ENCODE measurements at regions not wholly inside any gene's neighbourhood (a gene's known extent, or its start where the extent isn't known, plus 50 kb on each side); places are given as distances from the start of the nearest gene placed in this dataset.
A peak's percentile ranks its signal among the peaks of the same experiment; 100 is the strongest.

GRCh38 chr3:186414735-186415419, 52.8 kb upstream of the DGKG start:
- WGBS, 2 experiments, result 90% methylated on average over 4 of the region's 4 CpGs
- no peak overlapping the region for H3K27ac ChIP-seq (ENCODE audit: insufficient read depth, low read depth, low read length, poor library complexity, severe bottlenecking)
- no peaks in the 10 kb centered on the region for H3K36me3 ChIP-seq (ENCODE audit: control insufficient read depth, insufficient read depth, low read length)
- no peaks in the 10 kb centered on the region for H3K4me1 ChIP-seq (ENCODE audit: control insufficient read depth, insufficient read depth, low read length)
- H3K27me3 ChIP-seq (ENCODE audit: control insufficient read depth, insufficient read depth, low read length, poor library complexity, severe bottlenecking), result peaks cover 13% of the 10 kb centered on the region
- H3K9me3 ChIP-seq (ENCODE audit: control insufficient read depth, low read length), result no peaks in the 10 kb centered on the region
- no peak overlapping the region for H3K4me3 ChIP-seq (ENCODE audit: insufficient read depth, low read depth, low read length)

GRCh38 chr3:186413615-186414415, 51.8 kb upstream of the DGKG start:
- Histone ChIP-seq H3K27ac (ENCODE audit: insufficient read depth, low read depth, low read length, poor library complexity, severe bottlenecking) (no peak overlapping the region), H3K4me3 (ENCODE audit: insufficient read depth, low read depth, low read length) (peak overlapping the region; percentile 22), H3K27me3 (ENCODE audit: control insufficient read depth, insufficient read depth, low read length, poor library complexity, severe bottlenecking) (peaks cover 13% of the 10 kb centered on the region), H3K4me1 (ENCODE audit: control insufficient read depth, insufficient read depth, low read length) (no peaks in the 10 kb centered on the region), H3K9me3 (ENCODE audit: control insufficient read depth, low read length) (no peaks in the 10 kb centered on the region), H3K36me3 (ENCODE audit: control insufficient read depth, insufficient read depth, low read length) (no peaks in the 10 kb centered on the region)
- 6 to 9% methylated on average over 22 of the region's 22 CpGs for WGBS, 2 experiments

- peaks cover 13% of the 10 kb centered on the region for H3K27me3 ChIP-seq (ENCODE audit: control insufficient read depth, insufficient read depth, low read length, poor library complexity, severe bottlenecking)
- 99 to 100% methylated on average over 3 of the region's 3 CpGs for WGBS, 2 experiments
Observed at GRCh38 chr3:186411994-186412393, 50.0 kb upstream of the DGKG start.

More at GRCh38 chr3:186411994-186412393, 50.0 kb upstream of the DGKG start:
- no peak overlapping the region for H3K27ac ChIP-seq (ENCODE audit: insufficient read depth, low read depth, low read length, poor library complexity, severe bottlenecking)
- no peaks in the 10 kb centered on the region for H3K9me3 ChIP-seq (ENCODE audit: control insufficient read depth, low read length)
- H3K4me1 ChIP-seq (ENCODE audit: control insufficient read depth, insufficient read depth, low read length), result no peaks in the 10 kb centered on the region
- no peaks in the 10 kb centered on the region for H3K36me3 ChIP-seq (ENCODE audit: control insufficient read depth, insufficient read depth, low read length)
- H3K4me3 ChIP-seq (ENCODE audit: insufficient read depth, low read depth, low read length), result no peak overlapping the region
